C4-2B (cell line): ENCODE measurements at regions not wholly inside any gene's neighbourhood (a gene's known extent, or its start where the extent isn't known, plus 50 kb on each side); places are given as distances from the start of the nearest gene placed in this dataset.

Experiments used
- CTCF ChIP-seq: fragments of 450-650 bp; conservative IDR thresholded peaks from 2 replicates; pipeline ENCODE4 v1.5.1; 2017; ENCODE audit warnings: mild to moderate bottlenecking
- ZFX ChIP-seq: fragments of 450-650 bp; IDR thresholded peaks from 2 replicates; pipeline ENCODE4 v1.6.1; 2017

DNA sequence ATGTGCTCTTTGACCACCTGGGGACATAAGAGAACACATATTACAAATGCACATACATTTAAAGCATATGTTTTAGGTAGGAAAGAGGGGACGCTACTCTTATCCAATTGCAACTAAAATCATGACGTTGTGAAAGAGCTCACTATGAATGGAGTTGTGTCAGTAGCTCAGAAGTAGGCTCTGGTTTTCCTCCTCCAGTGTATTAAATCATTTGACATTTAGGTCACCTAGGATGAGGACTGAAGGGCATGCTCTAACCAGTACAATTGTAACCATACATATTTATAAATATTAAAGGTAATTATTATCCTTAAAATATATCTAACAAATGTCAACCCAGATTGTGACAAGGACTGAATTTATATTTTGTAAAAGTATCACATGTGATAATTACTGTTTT, 389.0 kb downstream of the KLF12 start:
- no peak for TF ChIP-seq CTCF
- TF ChIP-seq ZFX = no peak
